CD4-positive, CD25-positive, alpha-beta regulatory T cell (primary cell): ENCODE measurements at regions not wholly inside any gene's neighbourhood (a gene's known extent, or its start where the extent isn't known, plus 50 kb on each side); places are given as distances from the start of the nearest gene placed in this dataset.

Experiments
- ATAC-seq, 2 donors: fragments of 150-1000 bp; cut with Tn5 transposase; one replicate each; pipeline ENCODE4 v1.10.0; 2021; ENCODE audit warnings: low read depth in 2 of 2, moderate number of reproducible peaks in 2 of 2, moderate library complexity in 1 of 2
- DNase-seq, 3 donors: peaks; one replicate each; pipeline versions ENCODE4 v3.0.0 to v3.0.0-alpha.2; 2012 to 2022; ENCODE audit warnings: mixed read lengths in 1 of 3
- H3K27ac ChIP-seq: one replicate; pipeline ENCODE4 v1.7.0; 2013; ENCODE audit warnings: mild to moderate bottlenecking, low read length; ENCODE audit not compliant: insufficient read depth, poor library complexity, severe bottlenecking
- H3K27me3 ChIP-seq: one replicate; pipeline ENCODE4 v1.7.0; 2013; ENCODE audit warnings: low read length; ENCODE audit not compliant: control insufficient read depth, insufficient read depth
- H3K36me3 ChIP-seq: one replicate; pipeline ENCODE4 v1.7.0; 2013; ENCODE audit warnings: mild to moderate bottlenecking, low read length, moderate library complexity; ENCODE audit not compliant: control insufficient read depth, insufficient read depth
- H3K4me1 ChIP-seq: 2 replicates; pipeline ENCODE4 v1.7.0; 2013; ENCODE audit warnings: mild to moderate bottlenecking, low read length; ENCODE audit not compliant: insufficient read depth, control insufficient read depth, poor library complexity, severe bottlenecking
- H3K4me3 ChIP-seq: one replicate; pipeline ENCODE4 v1.7.0; 2013; ENCODE audit warnings: low read depth, mild to moderate bottlenecking, low read length, moderate library complexity
- H3K9me3 ChIP-seq, 2 experiments: 1 replicate in 1 of 2; 2 replicates in 1 of 2; pipeline ENCODE4 v1.7.0; 2013; ENCODE audit warnings: low read length in 2 of 2, mild to moderate bottlenecking in 1 of 2, moderate library complexity in 1 of 2; ENCODE audit not compliant: control insufficient read depth in 2 of 2
- H3K27ac Mint-ChIP-seq, 3 donors: one replicate each; pipeline ENCODE4 v1.8.0; 2020 to 2022; ENCODE audit warnings: mild to moderate bottlenecking in 3 of 3, mixed read lengths in 3 of 3, moderate library complexity in 2 of 3
- H3K27me3 Mint-ChIP-seq: one replicate; pipeline ENCODE4 v1.8.0; 2022; ENCODE audit warnings: mild to moderate bottlenecking, mixed read lengths
- H3K36me3 Mint-ChIP-seq: one replicate; pipeline ENCODE4 v1.8.0; 2020; ENCODE audit warnings: mixed read lengths
- H3K4me1 Mint-ChIP-seq, 4 donors: one replicate each; pipeline ENCODE4 v1.8.0; 2020 to 2022; ENCODE audit warnings: mixed read lengths in 4 of 4, mild to moderate bottlenecking in 1 of 4
- H3K4me3 Mint-ChIP-seq, 4 donors: one replicate each; pipeline ENCODE4 v1.8.0; 2020 to 2022; ENCODE audit warnings: mild to moderate bottlenecking in 4 of 4, mixed read lengths in 4 of 4, moderate library complexity in 3 of 4
- H3K9me3 Mint-ChIP-seq, 7 donors: one replicate each; pipeline ENCODE4 v1.8.0; 2020 to 2022; ENCODE audit warnings: mixed read lengths in 7 of 7, mild to moderate bottlenecking in 3 of 7, moderate library complexity in 2 of 7

DNA sequence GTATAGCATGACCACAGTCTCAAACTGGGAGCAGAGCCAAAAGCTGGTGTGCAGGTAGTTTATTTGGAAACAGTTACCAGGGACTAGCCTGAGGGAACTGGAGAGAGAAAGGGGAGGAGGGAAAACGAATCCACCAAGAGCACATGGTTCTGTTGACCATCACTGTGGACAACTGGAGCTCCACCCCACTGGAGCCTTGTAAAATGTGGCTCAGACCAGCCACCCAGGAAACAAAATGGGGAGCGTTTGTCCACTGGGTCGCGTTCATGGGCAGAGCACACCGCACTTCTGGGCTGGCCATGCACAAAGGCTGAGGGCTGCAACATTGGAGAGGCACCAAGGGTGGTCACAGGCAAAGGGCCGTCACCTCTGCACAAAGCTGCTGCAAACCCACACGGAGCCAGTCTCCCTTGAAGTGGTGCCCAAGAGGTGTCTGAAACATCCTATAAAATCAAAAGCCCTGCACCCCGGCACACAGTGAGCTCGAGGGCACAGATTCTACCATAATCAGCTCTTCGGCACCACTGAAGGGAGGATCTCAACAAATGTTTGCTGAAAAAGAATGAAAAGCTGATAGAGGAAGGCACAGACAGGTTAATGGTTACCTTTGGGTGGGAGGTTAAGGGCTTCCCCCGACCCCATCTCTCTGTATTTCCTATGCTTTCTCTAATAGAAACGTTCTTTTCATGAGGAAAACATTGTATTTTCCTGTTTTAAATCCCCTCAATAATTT lies 192.9 kb downstream of the INHBB start:
- Mint-ChIP-seq H3K9me3 (no peaks in the 10 kb centered on the region), H3K4me3 (no peak overlapping the region), H3K27me3 (peaks cover 7% of the 10 kb centered on the region), H3K4me1 (no peaks in the 10 kb centered on the region), H3K36me3 (no peaks in the 10 kb centered on the region), H3K27ac (no peak overlapping the region)
- no peak overlapping the region for H3K27ac ChIP-seq
- H3K4me1 ChIP-seq = no peaks in the 10 kb centered on the region
- no peaks in the 10 kb centered on the region for H3K27me3 ChIP-seq
- no peaks in the 10 kb centered on the region for H3K9me3 ChIP-seq
- ATAC-seq (no peak), DNase-seq (no peak)
- no peaks in the 10 kb centered on the region for H3K36me3 ChIP-seq
- no peak overlapping the region for H3K4me3 ChIP-seq

DNA sequence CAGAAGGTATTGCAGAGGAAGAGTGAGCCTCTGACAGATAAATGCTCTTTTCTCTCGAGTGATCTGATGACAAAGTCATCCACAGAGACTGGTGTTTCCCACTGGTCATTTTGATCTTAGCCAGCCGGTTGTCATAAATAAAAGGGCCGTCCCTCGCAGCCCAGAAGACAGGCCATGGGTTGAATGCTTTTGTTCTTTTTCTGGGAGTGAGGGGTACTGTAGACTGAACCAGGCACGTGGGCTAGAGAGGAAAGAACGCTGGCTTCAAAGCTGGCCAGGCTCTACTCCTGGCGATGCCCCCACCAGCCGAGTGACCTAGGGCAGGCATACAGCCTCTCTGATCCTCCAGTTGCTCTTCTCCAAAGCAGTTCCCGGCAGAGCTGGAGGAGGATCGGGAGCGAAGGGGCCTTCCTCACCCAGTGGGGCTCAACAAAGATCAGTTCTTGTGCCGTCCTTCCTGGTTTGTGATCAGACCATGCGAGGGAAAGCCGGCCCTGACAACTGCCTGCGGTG lies 193.5 kb downstream of the INHBB start:
- Mint-ChIP-seq H3K36me3 (no peaks in the 10 kb centered on the region), H3K27me3 (peaks cover 7% of the 10 kb centered on the region), H3K4me3 (no peak overlapping the region), H3K27ac (no peak overlapping the region), H3K9me3 (no peaks in the 10 kb centered on the region), H3K4me1 (no peaks in the 10 kb centered on the region)
- DNase-seq (no peak), ATAC-seq (no peak)
- Histone ChIP-seq H3K36me3 (no peaks in the 10 kb centered on the region), H3K9me3 (no peaks in the 10 kb centered on the region), H3K27me3 (no peaks in the 10 kb centered on the region), H3K4me1 (no peaks in the 10 kb centered on the region), H3K4me3 (no peak overlapping the region), H3K27ac (no peak overlapping the region)

DNA sequence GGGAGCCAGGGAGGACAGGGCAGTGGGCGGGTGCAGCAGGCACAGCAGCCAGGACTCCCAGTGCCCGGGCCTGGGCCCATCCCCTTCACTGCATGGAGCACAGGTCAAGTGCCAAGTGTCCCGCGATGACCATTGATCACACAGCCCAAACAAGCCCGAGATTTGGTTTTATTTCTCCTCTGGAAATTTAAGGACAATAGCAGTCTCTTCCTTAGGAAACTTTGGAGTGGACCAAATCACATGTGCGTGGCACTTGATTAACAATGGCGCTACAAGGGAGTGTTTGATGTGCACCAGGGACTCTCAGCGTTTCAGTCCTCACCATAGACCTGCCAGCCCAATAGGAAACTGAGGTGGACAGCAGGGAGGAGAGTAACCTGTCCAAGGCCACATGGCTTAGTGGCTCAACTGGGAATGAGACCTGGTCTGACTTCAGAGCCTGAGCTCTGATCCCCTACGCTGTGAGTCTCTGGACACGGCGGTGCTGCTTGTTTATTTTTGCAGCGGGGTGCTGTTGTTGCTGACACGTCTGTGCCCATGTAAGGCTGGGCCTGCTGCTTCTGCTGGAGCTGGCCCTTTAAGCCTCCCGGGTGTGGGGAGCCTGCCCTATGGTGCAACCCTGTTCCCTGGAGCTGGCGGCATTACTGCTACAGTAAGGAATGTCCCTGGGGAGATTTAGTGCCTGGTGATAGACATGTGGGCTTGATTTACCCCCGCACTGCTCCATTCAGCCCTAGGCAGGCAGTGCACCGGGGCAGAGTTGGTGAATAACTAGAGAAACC lies 194.2 kb downstream of the INHBB start:
- no peak for DNase-seq
- Histone ChIP-seq H3K27me3 (no peaks in the 10 kb centered on the region), H3K4me3 (no peak overlapping the region), H3K4me1 (no peaks in the 10 kb centered on the region), H3K27ac (no peak overlapping the region), H3K36me3 (no peaks in the 10 kb centered on the region), H3K9me3 (no peaks in the 10 kb centered on the region)
- ATAC-seq = no peak
- H3K27ac Mint-ChIP-seq = no peak overlapping the region
- H3K9me3 Mint-ChIP-seq = no peaks in the 10 kb centered on the region
- no peak overlapping the region for H3K4me3 Mint-ChIP-seq
- H3K36me3 Mint-ChIP-seq = no peaks in the 10 kb centered on the region
- H3K4me1 Mint-ChIP-seq = no peaks in the 10 kb centered on the region
- peaks cover 7% of the 10 kb centered on the region for H3K27me3 Mint-ChIP-seq

DNA sequence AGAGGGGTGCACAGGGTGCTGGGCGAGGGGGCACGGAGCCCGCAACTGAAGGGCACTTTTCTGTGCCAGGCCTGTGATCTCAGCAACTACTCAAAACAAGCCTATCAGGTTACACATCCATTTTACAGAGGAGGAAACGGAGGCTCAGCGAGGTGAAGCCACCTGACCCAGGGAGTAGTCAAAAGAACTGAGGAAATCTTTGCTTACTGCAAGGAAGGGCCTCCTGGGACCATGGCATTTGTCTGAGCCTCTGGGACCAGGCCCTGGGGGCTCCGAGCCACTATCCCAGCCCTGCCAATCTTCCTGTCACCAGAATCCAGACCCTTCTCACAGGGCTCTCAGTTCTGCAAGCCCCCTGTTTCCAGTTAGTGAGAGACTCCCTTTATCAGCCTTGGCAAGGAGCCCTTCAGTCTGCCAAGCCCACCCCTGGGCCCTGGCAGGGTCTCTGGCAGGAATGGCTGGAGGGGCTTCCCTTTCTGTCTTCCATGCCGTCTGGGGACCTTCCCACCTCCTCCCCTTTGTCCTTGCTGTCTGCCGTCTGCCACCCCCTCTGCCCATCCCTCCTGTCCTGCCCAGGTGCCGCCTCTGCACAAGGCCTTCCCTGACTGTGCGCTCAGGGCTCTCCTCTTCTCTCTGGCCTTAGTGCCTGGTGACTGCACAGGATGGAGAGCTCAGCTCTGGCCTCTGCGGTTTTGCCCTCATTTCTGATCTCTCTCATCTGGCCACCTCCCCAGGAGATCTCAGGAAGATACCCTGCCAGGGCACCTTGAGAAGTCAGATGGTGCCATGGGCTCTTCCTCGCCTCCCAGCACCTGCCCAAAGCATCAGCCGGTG lies 194.7 kb upstream of the GLI2 start:
- Mint-ChIP-seq H3K27ac (no peak overlapping the region), H3K4me3 (no peak overlapping the region), H3K36me3 (no peaks in the 10 kb centered on the region), H3K27me3 (peaks cover 12% of the 10 kb centered on the region), H3K4me1 (no peaks in the 10 kb centered on the region), H3K9me3 (no peaks in the 10 kb centered on the region)
- ATAC-seq (no peak), DNase-seq (no peak)
- H3K27me3 ChIP-seq = no peaks in the 10 kb centered on the region
- H3K4me1 ChIP-seq = no peaks in the 10 kb centered on the region
- no peaks in the 10 kb centered on the region for H3K36me3 ChIP-seq
- no peaks in the 10 kb centered on the region for H3K9me3 ChIP-seq
- no peak overlapping the region for H3K4me3 ChIP-seq
- no peak overlapping the region for H3K27ac ChIP-seq

DNA sequence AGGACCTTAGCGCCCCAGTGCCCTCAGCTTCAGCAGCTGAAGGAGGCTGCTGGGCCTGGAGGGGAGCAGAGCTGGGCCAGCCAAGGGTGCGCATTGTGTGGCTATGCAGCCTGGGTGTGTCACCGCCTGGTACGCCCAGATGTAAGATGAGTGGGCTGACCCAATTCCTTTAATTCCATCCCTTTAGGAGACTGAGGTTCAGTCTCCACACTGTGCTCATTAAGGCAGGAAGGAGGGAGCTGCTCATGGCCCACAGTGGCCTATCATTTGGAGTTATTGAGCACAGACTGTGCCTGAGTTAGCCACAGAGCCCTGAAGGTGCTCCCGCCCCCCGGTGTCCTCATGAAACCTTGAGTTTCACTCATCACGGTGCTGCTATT lies 194.1 kb upstream of the GLI2 start:
- Histone ChIP-seq H3K4me3 (no peak overlapping the region), H3K9me3 (no peaks in the 10 kb centered on the region), H3K27me3 (no peaks in the 10 kb centered on the region), H3K4me1 (no peaks in the 10 kb centered on the region), H3K36me3 (no peaks in the 10 kb centered on the region), H3K27ac (no peak overlapping the region)
- Mint-ChIP-seq H3K27ac (no peak overlapping the region), H3K9me3 (no peaks in the 10 kb centered on the region), H3K4me1 (no peaks in the 10 kb centered on the region), H3K4me3 (no peak overlapping the region), H3K27me3 (peaks cover 12% of the 10 kb centered on the region), H3K36me3 (no peaks in the 10 kb centered on the region)
- ATAC-seq = no peak
- DNase-seq = no peak

DNA sequence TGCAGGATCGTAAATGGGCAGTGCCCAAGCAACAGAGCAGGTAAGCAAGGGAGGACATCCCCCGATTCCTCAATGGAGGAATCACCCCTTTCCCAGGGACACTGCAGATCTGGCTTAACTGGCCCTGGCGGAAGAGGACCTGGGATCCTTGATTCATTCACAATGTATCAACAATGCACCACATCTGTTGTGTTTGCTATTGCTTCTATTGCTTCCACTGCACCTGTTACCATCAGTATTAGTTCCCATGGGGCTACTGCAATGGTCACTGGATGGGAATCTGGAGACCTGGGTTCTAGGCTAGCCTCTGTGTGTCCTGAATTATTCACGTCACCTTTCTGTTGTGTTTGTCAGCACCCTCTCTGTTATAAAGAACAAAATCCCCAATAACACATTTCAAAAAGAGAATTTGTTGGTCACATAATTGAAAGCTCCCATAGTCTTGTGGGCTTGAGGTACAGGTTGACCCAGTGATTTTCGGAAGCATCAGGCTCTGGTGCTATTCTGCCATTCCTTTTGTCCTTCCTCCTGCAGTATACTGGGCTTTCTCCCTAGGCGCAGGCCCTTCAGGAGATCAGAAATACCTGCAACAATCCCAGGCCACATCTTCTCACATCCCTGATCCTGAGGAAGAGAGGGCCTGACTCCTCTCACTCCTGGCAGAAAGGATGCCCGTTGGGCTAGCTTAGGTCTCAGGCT lies 193.5 kb upstream of the GLI2 start:
- H3K4me1 Mint-ChIP-seq = no peaks in the 10 kb centered on the region
- H3K27me3 Mint-ChIP-seq = peaks cover 12% of the 10 kb centered on the region
- H3K9me3 Mint-ChIP-seq = no peaks in the 10 kb centered on the region
- Histone ChIP-seq H3K9me3 (no peaks in the 10 kb centered on the region), H3K27me3 (no peaks in the 10 kb centered on the region), H3K27ac (no peak overlapping the region), H3K4me1 (no peaks in the 10 kb centered on the region), H3K36me3 (no peaks in the 10 kb centered on the region), H3K4me3 (no peak overlapping the region)
- DNase-seq = no peak
- no peak overlapping the region for H3K4me3 Mint-ChIP-seq
- no peak for ATAC-seq
- no peaks in the 10 kb centered on the region for H3K36me3 Mint-ChIP-seq
- H3K27ac Mint-ChIP-seq = no peak overlapping the region

DNA sequence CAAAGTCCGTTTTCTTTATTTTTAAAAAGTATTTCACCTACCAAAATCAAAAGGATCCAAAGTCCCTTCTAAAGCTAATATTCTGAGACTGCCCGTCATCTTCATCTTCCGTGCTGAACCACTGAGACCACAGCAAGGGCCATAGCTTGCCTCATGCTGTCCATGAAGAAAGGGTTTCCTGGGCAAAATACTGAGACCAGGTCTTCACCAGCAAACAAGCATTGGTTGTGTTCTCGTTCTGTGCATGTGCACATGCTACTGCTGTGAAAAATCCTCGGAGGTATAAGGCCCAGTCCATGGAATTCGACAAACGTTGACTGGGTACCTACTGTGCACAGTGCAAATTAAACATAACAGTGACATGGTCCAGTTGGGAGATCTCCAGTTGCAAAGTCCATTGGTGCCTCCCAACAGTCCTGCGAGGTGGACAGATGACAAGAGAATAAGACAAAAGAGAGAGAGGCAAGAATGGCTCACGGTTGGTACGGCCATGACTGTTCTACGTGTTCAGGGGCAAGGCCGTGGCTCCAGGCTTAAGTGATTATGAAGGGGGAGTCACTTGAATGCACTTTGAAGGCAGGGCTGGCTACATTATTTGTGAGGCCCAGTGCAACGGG lies 192.6 kb upstream of the GLI2 start:
- H3K36me3 Mint-ChIP-seq = no peaks in the 10 kb centered on the region
- no peaks in the 10 kb centered on the region for H3K4me1 Mint-ChIP-seq
- H3K9me3 Mint-ChIP-seq = no peaks in the 10 kb centered on the region
- no peak overlapping the region for H3K4me3 Mint-ChIP-seq
- no peak for ATAC-seq
- Histone ChIP-seq H3K4me1 (no peaks in the 10 kb centered on the region), H3K27me3 (no peaks in the 10 kb centered on the region), H3K9me3 (no peaks in the 10 kb centered on the region), H3K27ac (no peak overlapping the region), H3K36me3 (no peaks in the 10 kb centered on the region), H3K4me3 (no peak overlapping the region)
- no peak overlapping the region for H3K27ac Mint-ChIP-seq
- DNase-seq = no peak
- peaks cover 12% of the 10 kb centered on the region for H3K27me3 Mint-ChIP-seq
